IMR-90 (cell line): ENCODE measurements at regions not wholly inside any gene's neighbourhood (a gene's known extent, or its start where the extent isn't known, plus 50 kb on each side); places are given as distances from the start of the nearest gene placed in this dataset.

ENCODE experiments used
- ATAC-seq: fragments of 200-7000 bp; cut with Tn5 transposase; 2 replicates; pipeline ENCODE4 v1.9.1; 2020; ENCODE audit warnings: low read depth, mild to moderate bottlenecking, moderate library complexity
- BruUV-seq: library from RNA; stranded (reverse); fragments of 400-500 nt; replicated peaks from 2 replicates; lab custom pipeline; 2021; lab: Mats Ljungman, UMichigan
- CTCF ChIA-PET: fragments of 300-600 bp; formaldehyde crosslinking; extraction: SDS; loops from one replicate; lab custom pipeline; 2021; ENCODE audit warnings: antibody characterized with exemption; lab: Yijun Ruan, JAX
- POLR2A ChIA-PET: fragments of 300-600 bp; sonication (Branson Sonifier 250); formaldehyde crosslinking; loops from one replicate; lab custom pipeline; 2022; ENCODE audit warnings: antibody characterized with exemption; ENCODE audit not compliant: unreplicated experiment; lab: Charles Lee
- DNase-seq: peaks from one replicate; pipeline ENCODE4 v3.0.0; 2013
- H2AFZ ChIP-seq: replicated peaks from 2 replicates; pipeline ENCODE3; 2013; ENCODE audit warnings: low read length, mild to moderate bottlenecking; ENCODE audit not compliant: poor library complexity
- H2AK5ac ChIP-seq: 2 replicates; pipeline ENCODE4 v1.6.1; 2013; ENCODE audit warnings: low read depth, low read length, inconsistent platforms
- H2AK9ac ChIP-seq: replicated peaks from 2 replicates; pipeline ENCODE3; 2013; ENCODE audit warnings: mild to moderate bottlenecking, low read depth, low read length, moderate library complexity; ENCODE audit not compliant: poor library complexity
- H2BK120ac ChIP-seq: 2 replicates; pipeline ENCODE4 v1.6.1; 2013; ENCODE audit warnings: low read depth, low read length, inconsistent platforms
- H2BK15ac ChIP-seq: 3 replicates; pipeline ENCODE4 v1.6.1; 2013; ENCODE audit warnings: low read depth, low read length, inconsistent platforms
- H2BK20ac ChIP-seq: 2 replicates; pipeline ENCODE4 v1.6.1; 2013; ENCODE audit warnings: low read depth, mild to moderate bottlenecking, inconsistent platforms, low read length, moderate library complexity
- H2BK5ac ChIP-seq: 2 replicates; pipeline ENCODE4 v1.6.1; 2013; ENCODE audit warnings: mild to moderate bottlenecking, low read depth, low read length, inconsistent platforms; ENCODE audit not compliant: poor library complexity, severe bottlenecking
- H3K14ac ChIP-seq: replicated peaks from 2 replicates; pipeline ENCODE4 v1.6.1; 2013; ENCODE audit warnings: low read depth, low read length, inconsistent platforms
- H3K18ac ChIP-seq: 2 replicates; pipeline ENCODE4 v1.6.1; 2013; ENCODE audit warnings: low read depth, low read length, control low read depth
- H3K23ac ChIP-seq: 2 replicates; pipeline ENCODE4 v1.6.1; 2013; ENCODE audit warnings: low read depth, low read length, inconsistent platforms
- H3K27ac ChIP-seq: 2 replicates; pipeline ENCODE4 v1.5.1; 2013; ENCODE audit warnings: mild to moderate bottlenecking, control low read depth, low read length; ENCODE audit not compliant: insufficient read depth
- H3K27me3 ChIP-seq: 2 replicates; pipeline ENCODE4 v1.6.1; 2013; ENCODE audit warnings: low read length; ENCODE audit not compliant: control insufficient read depth, insufficient read depth
- H3K36me3 ChIP-seq: 2 replicates; pipeline ENCODE4 v1.6.1; 2013; ENCODE audit warnings: low read length, mixed read lengths; ENCODE audit not compliant: control insufficient read depth, insufficient read depth
- H3K4ac ChIP-seq: 2 replicates; pipeline ENCODE4 v1.6.1; 2013; ENCODE audit warnings: low read depth, low read length, inconsistent platforms
- H3K4me1 ChIP-seq: 2 replicates; pipeline ENCODE4 v1.6.1; 2013; ENCODE audit warnings: low read length, mixed read lengths; ENCODE audit not compliant: control insufficient read depth, insufficient read depth
- H3K4me2 ChIP-seq: 2 replicates; pipeline ENCODE4 v1.6.1; 2013; ENCODE audit warnings: low read depth, mild to moderate bottlenecking, control low read depth, low read length, moderate library complexity
- H3K4me3 ChIP-seq: 2 replicates; pipeline ENCODE4 v1.5.1; 2013; ENCODE audit warnings: low read depth, mild to moderate bottlenecking, control low read depth, low read length, moderate library complexity; ENCODE audit not compliant: insufficient read depth
- H3K56ac ChIP-seq: 2 replicates; pipeline ENCODE4 v1.6.1; 2013; ENCODE audit warnings: low read length, inconsistent platforms; ENCODE audit not compliant: insufficient read depth; ENCODE audit errors: extremely low read depth
- H3K79me1 ChIP-seq, 2 experiments: 2 replicates each; pipeline ENCODE4 v1.6.1; 2013; ENCODE audit warnings: low read length in 2 of 2, inconsistent platforms in 1 of 2, low read depth in 1 of 2
- H3K9ac ChIP-seq: 2 replicates; pipeline ENCODE4 v1.6.1; 2013; ENCODE audit warnings: low read depth, low read length, control low read depth
- H3K9me1 ChIP-seq: 2 replicates; pipeline ENCODE4 v1.6.1; 2013; ENCODE audit warnings: low read length, inconsistent platforms; ENCODE audit not compliant: insufficient read depth
- H3K9me3 ChIP-seq: 2 replicates; pipeline ENCODE4 v1.6.1; 2013; ENCODE audit warnings: low read length; ENCODE audit not compliant: control insufficient read depth, insufficient read depth
- H4K20me1 ChIP-seq: 2 replicates; pipeline ENCODE4 v1.6.1; 2013; ENCODE audit warnings: low read length, inconsistent platforms; ENCODE audit not compliant: insufficient read depth
- H4K5ac ChIP-seq: 2 replicates; pipeline ENCODE4 v1.6.1; 2013; ENCODE audit warnings: mild to moderate bottlenecking, low read depth, low read length, control low read depth
- H4K8ac ChIP-seq, 2 experiments: 2 replicates each; pipeline ENCODE4 v1.6.1; 2013; ENCODE audit warnings: low read depth in 2 of 2, low read length in 2 of 2, control low read depth in 1 of 2, inconsistent platforms in 1 of 2
- H4K91ac ChIP-seq: 2 replicates; pipeline ENCODE4 v1.6.1; 2013; ENCODE audit warnings: low read depth, low read length, inconsistent platforms; ENCODE audit not compliant: insufficient read depth
- BHLHE40 ChIP-seq: fragments of 150-350 bp; IDR thresholded peaks from 2 replicates; pipeline ENCODE4 v1.6.1; 2016; ENCODE audit warnings: mild to moderate bottlenecking, low read depth, low read length
- CEBPB ChIP-seq: IDR thresholded peaks from 2 replicates; pipeline ENCODE4 v1.6.1; 2012; ENCODE audit warnings: low read depth, low read length, improper control_type of control experiment
- CHD1 ChIP-seq: IDR thresholded peaks from 2 replicates; pipeline ENCODE4 v1.6.1; 2012; ENCODE audit warnings: low read depth, low read length, improper control_type of control experiment
- CTCF ChIP-seq: conservative IDR thresholded peaks from 2 replicates; pipeline ENCODE4 v1.5.1; 2012; ENCODE audit warnings: mild to moderate bottlenecking, low read depth, low read length, improper control_type of control experiment
- FOS ChIP-seq: fragments of 150-350 bp; IDR thresholded peaks from 2 replicates; pipeline ENCODE4 v1.6.1; 2016; ENCODE audit warnings: low read depth, low read length
- MAFK ChIP-seq: IDR thresholded peaks from 2 replicates; pipeline ENCODE4 v1.6.1; 2012; ENCODE audit warnings: low read depth, low read length, improper control_type of control experiment
- MAZ ChIP-seq: IDR thresholded peaks from 2 replicates; pipeline ENCODE4 v1.6.1; 2012; ENCODE audit warnings: low read depth, mild to moderate bottlenecking, low read length, improper control_type of control experiment, moderate library complexity, borderline replicate concordance
- MXI1 ChIP-seq: IDR thresholded peaks from 2 replicates; pipeline ENCODE4 v1.6.1; 2012; ENCODE audit warnings: low read depth, mild to moderate bottlenecking, low read length, moderate library complexity, borderline replicate concordance
- NFE2L2 ChIP-seq: fragments of 150-350 bp; IDR thresholded peaks from 2 replicates; pipeline ENCODE4 v1.6.1; 2016; ENCODE audit warnings: low read depth, mild to moderate bottlenecking, low read length
- POLR2A ChIP-seq: IDR thresholded peaks from 2 replicates; pipeline ENCODE4 v1.6.1; 2012; ENCODE audit warnings: mild to moderate bottlenecking, low read depth, low read length
- RAD21 ChIP-seq: IDR thresholded peaks from 2 replicates; pipeline ENCODE4 v1.6.1; 2012; ENCODE audit warnings: low read length, improper control_type of control experiment
- RCOR1 ChIP-seq: IDR thresholded peaks from 2 replicates; pipeline ENCODE4 v1.6.1; 2012; ENCODE audit warnings: mild to moderate bottlenecking, low read length, improper control_type of control experiment; ENCODE audit not compliant: insufficient replicate concordance
- RFX5 ChIP-seq: IDR thresholded peaks from 2 replicates; pipeline ENCODE4 v1.8.0; 2012; ENCODE audit warnings: low read depth, mild to moderate bottlenecking, low read length, moderate library complexity
- SMC3 ChIP-seq: fragments of 150-350 bp; IDR thresholded peaks from 2 replicates; pipeline ENCODE4 v1.6.1; 2016; ENCODE audit warnings: low read depth, mild to moderate bottlenecking, antibody characterized with exemption, low read length, moderate library complexity
- USF2 ChIP-seq: fragments of 150-350 bp; IDR thresholded peaks from 2 replicates; pipeline ENCODE4 v1.6.1; 2017; ENCODE audit warnings: mild to moderate bottlenecking, antibody characterized with exemption, low read length, low read depth
- WGBS, 2 experiments: methylation state at CpG; one replicate each; pipeline versions ENCODE4 v1.1.5 to v1.1.7; 2013; ENCODE audit warnings: missing lambda C conversion rate in 2 of 2; ENCODE audit not compliant: insufficient read length in 1 of 2; ENCODE audit errors: extremely low coverage in 2 of 2; 5-methylcytosine and 5-hydroxymethylcytosine counted together
- dilution Hi-C: fragments of 300-500 bp; cut with HindIII; formaldehyde crosslinking; loops from one replicate; pipeline ENCODE4 v1.14.3; 2018; ENCODE audit warnings: low sequenced_read_pairs; ENCODE audit not compliant: unreplicated experiment
- in situ Hi-C: fragments of 300-500 bp; cut with MboI; formaldehyde crosslinking; loops from 3 replicates; pipeline ENCODE4 v1.14.3; 2019; ENCODE audit warnings: low sequenced_read_pairs, inconsistent platforms, mixed read lengths
- intact Hi-C: fragments of 100-400 bp; cut with micrococcal nuclease; formaldehyde crosslinking; loops from 2 replicates; pipeline ENCODE4 v1.10.0; 2022
- TF ChIP-seq, protein P1 (sequence below): fragments of 150-350 bp; IDR thresholded peaks from 2 replicates; pipeline ENCODE4 v1.6.1; 2016; ENCODE audit warnings: low read depth, mild to moderate bottlenecking, low read length, moderate library complexity, borderline replicate concordance

GRCh38 chr2:37760471-37760870 lies 89.0 kb upstream of the CDC42EP3 start:
- no peak overlapping the region for H4K8ac ChIP-seq
- H2BK5ac ChIP-seq: no peak overlapping the region
- peaks cover 0 to 4% of the 10 kb centered on the region in 2 experiments; a peak in 1 of 4 replicates for H3K79me1 ChIP-seq
- H3K36me3 ChIP-seq: no peaks in the 10 kb centered on the region
- no peak overlapping the region for H3K4me2 ChIP-seq
- no TSS peak for BruUV-seq
- H3K27ac ChIP-seq: no peak overlapping the region
- ChIA-PET CTCF (interaction anchor here (0.9 kb wide), 1 partner anchor 18 kb away, joined by 3 read pairs; no protein-coding TSS in a partner anchor), POLR2A (no interaction called here)
- no peak overlapping the region for H2AK5ac ChIP-seq
- H4K91ac ChIP-seq: no peak overlapping the region
- no peak overlapping the region for H3K23ac ChIP-seq
- H3K4ac ChIP-seq: no peak overlapping the region
- DNase-seq (no peak), ATAC-seq (no peak)
- TF ChIP-seq CHD1 (no peak), BHLHE40 (no peak), MXI1 (no peak), CEBPB (no peak), FOS (no peak), RAD21 (no peak), RCOR1 (no peak), MAZ (no peak), POLR2A (no peak), SMC3 (no peak), RFX5 (no peak), USF2 (no peak), CTCF (no peak), MAFK (no peak), NFE2L2 (no peak)
- TF ChIP-seq, protein P1, sequence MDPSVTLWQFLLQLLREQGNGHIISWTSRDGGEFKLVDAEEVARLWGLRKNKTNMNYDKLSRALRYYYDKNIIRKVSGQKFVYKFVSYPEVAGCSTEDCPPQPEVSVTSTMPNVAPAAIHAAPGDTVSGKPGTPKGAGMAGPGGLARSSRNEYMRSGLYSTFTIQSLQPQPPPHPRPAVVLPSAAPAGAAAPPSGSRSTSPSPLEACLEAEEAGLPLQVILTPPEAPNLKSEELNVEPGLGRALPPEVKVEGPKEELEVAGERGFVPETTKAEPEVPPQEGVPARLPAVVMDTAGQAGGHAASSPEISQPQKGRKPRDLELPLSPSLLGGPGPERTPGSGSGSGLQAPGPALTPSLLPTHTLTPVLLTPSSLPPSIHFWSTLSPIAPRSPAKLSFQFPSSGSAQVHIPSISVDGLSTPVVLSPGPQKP: no peak
- H3K9me1 ChIP-seq: peaks cover 3% of the 10 kb centered on the region
- dilution Hi-C loops: no loop called here
- intact Hi-C loops: no loop called here
- no peak overlapping the region for H4K5ac ChIP-seq
- no peak overlapping the region for H2BK120ac ChIP-seq
- H3K18ac ChIP-seq: no peak overlapping the region
- no peak overlapping the region for H3K9ac ChIP-seq
- no peak overlapping the region for H2AFZ ChIP-seq
- no peak overlapping the region for H3K56ac ChIP-seq
- peaks cover 4% of the 10 kb centered on the region for H3K4me1 ChIP-seq
- H3K27me3 ChIP-seq: no peaks in the 10 kb centered on the region
- H2BK20ac ChIP-seq: no peak overlapping the region
- H3K9me3 ChIP-seq: no peaks in the 10 kb centered on the region
- H3K4me3 ChIP-seq: no peak overlapping the region
- WGBS, 2 experiments: no CpG with 5 or more reads among the region's 6 CpGs
- H2BK15ac ChIP-seq: no peak overlapping the region
- H3K14ac ChIP-seq: no peak overlapping the region
- no peak overlapping the region for H2AK9ac ChIP-seq
- no peaks in the 10 kb centered on the region for H4K20me1 ChIP-seq
- in situ Hi-C loops: no loop called here
